ENCODE measurements at regions not wholly inside any gene's neighbourhood (a gene's known extent, or its start where the extent isn't known, plus 50 kb on each side); places are given as distances from the start of the nearest gene placed in this dataset.

DNA sequence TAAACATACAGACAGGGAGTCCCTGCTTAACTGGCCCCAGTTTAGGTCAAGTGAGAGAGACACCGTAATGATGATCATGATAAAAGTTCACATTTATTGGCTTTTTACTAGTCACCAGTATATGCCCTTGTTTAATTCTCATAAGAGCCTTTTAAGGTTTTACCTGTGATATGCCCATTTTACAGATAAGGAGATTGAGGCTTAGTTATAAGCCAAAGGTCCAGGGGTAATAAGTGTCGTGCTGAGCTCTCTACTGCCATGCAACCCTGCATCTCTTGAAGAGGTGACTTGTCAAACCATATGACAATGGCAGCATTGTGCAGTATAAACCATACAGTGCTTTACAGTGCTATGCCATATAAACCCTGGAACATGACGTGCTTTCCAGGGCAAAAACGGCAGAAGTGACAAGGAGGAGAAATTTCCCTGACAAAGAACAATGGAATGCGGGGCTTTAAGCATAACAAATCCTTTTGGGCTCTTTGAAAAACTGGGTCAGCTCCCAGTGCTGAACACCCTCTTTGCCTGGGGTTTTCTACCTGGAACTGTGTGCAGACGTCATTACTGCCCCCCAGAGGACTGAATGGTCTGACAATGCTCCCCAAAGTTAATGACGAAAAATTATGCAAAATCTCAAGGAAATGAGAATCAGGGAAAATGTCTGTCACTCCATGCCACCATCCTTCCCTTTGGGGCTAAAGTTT lies 59.7 kb upstream of the C14orf132 start:
- peak overlapping the region; percentile 82 for H3K27ac Mint-ChIP-seq
- peak; percentile 76 for DNase-seq
- H3K27me3 Mint-ChIP-seq (ENCODE audit: insufficient read depth) = peaks cover 21% of the 10 kb centered on the region
- peaks cover 5% of the 10 kb centered on the region for H3K36me3 Mint-ChIP-seq (ENCODE audit: low read depth)
- Histone ChIP-seq H3K27me3 (ENCODE audit: control insufficient read depth, insufficient read depth, low read length, poor library complexity, severe bottlenecking) (peaks cover 25% of the 10 kb centered on the region), H3K9ac (ENCODE audit: extremely low read depth, low read length, poor library complexity, severe bottlenecking) (no peak overlapping the region), H3K27ac (ENCODE audit: low read depth, low read length) (no peak overlapping the region), H3K36me3 (ENCODE audit: control insufficient read depth, insufficient read depth, low read length) (no peaks in the 10 kb centered on the region), H3K4me3 (ENCODE audit: low read length) (no peak overlapping the region), H3K4me1 (ENCODE audit: control insufficient read depth, insufficient read depth, low read length) (peaks cover 6% of the 10 kb centered on the region), H3K9me3 (ENCODE audit: control insufficient read depth, low read length) (peaks cover 16% of the 10 kb centered on the region)
- 42 to 43% methylated on average over 7 of the region's 7 CpGs for WGBS, 2 experiments (ENCODE audit: insufficient coverage in 1 of 2, insufficient read length in 1 of 2)
- TF ChIP-seq, protein P1, sequence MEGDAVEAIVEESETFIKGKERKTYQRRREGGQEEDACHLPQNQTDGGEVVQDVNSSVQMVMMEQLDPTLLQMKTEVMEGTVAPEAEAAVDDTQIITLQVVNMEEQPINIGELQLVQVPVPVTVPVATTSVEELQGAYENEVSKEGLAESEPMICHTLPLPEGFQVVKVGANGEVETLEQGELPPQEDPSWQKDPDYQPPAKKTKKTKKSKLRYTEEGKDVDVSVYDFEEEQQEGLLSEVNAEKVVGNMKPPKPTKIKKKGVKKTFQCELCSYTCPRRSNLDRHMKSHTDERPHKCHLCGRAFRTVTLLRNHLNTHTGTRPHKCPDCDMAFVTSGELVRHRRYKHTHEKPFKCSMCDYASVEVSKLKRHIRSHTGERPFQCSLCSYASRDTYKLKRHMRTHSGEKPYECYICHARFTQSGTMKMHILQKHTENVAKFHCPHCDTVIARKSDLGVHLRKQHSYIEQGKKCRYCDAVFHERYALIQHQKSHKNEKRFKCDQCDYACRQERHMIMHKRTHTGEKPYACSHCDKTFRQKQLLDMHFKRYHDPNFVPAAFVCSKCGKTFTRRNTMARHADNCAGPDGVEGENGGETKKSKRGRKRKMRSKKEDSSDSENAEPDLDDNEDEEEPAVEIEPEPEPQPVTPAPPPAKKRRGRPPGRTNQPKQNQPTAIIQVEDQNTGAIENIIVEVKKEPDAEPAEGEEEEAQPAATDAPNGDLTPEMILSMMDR (conservative IDR thresholded peaks at IDR 0.05) = peak; percentile 70
- H3K4me3 Mint-ChIP-seq = no peak overlapping the region
- H3K9me3 Mint-ChIP-seq = peaks cover 1% of the 10 kb centered on the region
- H3K4me1 Mint-ChIP-seq = peaks cover 14% of the 10 kb centered on the region

DNA sequence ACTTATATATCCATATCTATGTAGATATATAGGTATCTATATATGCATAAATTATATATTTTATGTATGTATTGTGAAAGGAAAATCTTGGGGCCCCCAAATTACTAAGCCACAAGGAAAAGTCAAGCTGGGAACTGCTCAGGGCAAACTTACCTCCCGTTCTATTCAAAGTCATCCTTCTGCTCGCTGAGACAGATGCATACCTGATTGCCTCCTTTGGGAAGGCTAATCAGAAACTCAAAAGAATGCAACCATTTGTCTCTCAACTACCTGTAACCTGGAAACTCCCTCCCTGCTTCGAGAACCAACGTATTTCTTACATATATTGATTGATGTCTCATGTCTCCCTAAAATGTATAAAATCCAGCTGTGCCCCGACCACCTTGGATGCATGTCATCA lies 58.8 kb upstream of the C14orf132 start:
- Mint-ChIP-seq H3K27ac (no peak overlapping the region), H3K4me3 (no peak overlapping the region)

DNA sequence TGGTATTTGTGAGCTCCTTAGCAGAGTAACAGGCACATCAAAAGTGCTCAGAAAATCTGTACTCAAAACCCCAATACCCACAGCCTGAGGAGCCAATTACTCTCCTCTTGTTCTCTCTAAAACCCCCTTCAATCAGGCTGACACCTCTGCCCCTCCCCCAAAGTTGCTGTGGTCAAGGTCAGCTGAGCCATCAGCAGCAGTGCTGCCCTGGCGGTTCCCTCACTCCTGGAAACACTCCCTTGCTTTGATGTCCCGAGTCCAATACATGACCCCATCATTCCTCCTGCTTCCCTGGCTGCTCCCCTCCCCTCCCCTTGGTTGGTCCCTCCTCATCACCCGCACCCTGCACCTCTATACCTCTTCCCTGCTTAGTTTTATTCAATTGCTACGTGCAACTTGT lies 57.2 kb upstream of the C14orf132 start:
- peaks cover 5% of the 10 kb centered on the region for H3K36me3 Mint-ChIP-seq (ENCODE audit: low read depth)
- Histone ChIP-seq H3K9ac (ENCODE audit: extremely low read depth, low read length, poor library complexity, severe bottlenecking) (no peak overlapping the region), H3K4me1 (ENCODE audit: control insufficient read depth, insufficient read depth, low read length) (peaks cover 14% of the 10 kb centered on the region), H3K36me3 (ENCODE audit: control insufficient read depth, insufficient read depth, low read length) (no peaks in the 10 kb centered on the region), H3K4me3 (ENCODE audit: low read length) (no peak overlapping the region), H3K27me3 (ENCODE audit: control insufficient read depth, insufficient read depth, low read length, poor library complexity, severe bottlenecking) (peaks cover 39% of the 10 kb centered on the region), H3K9me3 (ENCODE audit: control insufficient read depth, low read length) (peaks cover 16% of the 10 kb centered on the region), H3K27ac (ENCODE audit: low read depth, low read length) (no peak overlapping the region)
- peaks cover 2% of the 10 kb centered on the region for H3K9me3 Mint-ChIP-seq
- 84 to 91% methylated on average over 4 of the region's 4 CpGs for WGBS, 2 experiments (ENCODE audit: insufficient coverage in 1 of 2, insufficient read length in 1 of 2)
- TF ChIP-seq, protein P1 (conservative IDR thresholded peaks at IDR 0.05) = no peak
- H3K27me3 Mint-ChIP-seq (ENCODE audit: insufficient read depth) = peaks cover 32% of the 10 kb centered on the region
- H3K4me3 Mint-ChIP-seq = no peak overlapping the region
- no peak overlapping the region for H3K27ac Mint-ChIP-seq
- H3K4me1 Mint-ChIP-seq = peaks cover 19% of the 10 kb centered on the region
- peak; percentile 57 for DNase-seq

More for the DNA sequence above, 58.8 kb upstream of the C14orf132 start:
- Mint-ChIP-seq H3K4me1 (peaks cover 12% of the 10 kb centered on the region), H3K36me3 (ENCODE audit: low read depth) (peaks cover 5% of the 10 kb centered on the region), H3K27me3 (ENCODE audit: insufficient read depth) (peaks cover 28% of the 10 kb centered on the region), H3K9me3 (no peaks in the 10 kb centered on the region)
- peak; percentile 29 for DNase-seq
- TF ChIP-seq, protein P1 (conservative IDR thresholded peaks at IDR 0.05) = no peak
- Histone ChIP-seq H3K36me3 (ENCODE audit: control insufficient read depth, insufficient read depth, low read length) (no peaks in the 10 kb centered on the region), H3K9ac (ENCODE audit: extremely low read depth, low read length, poor library complexity, severe bottlenecking) (no peak overlapping the region), H3K4me3 (ENCODE audit: low read length) (no peak overlapping the region), H3K27me3 (ENCODE audit: control insufficient read depth, insufficient read depth, low read length, poor library complexity, severe bottlenecking) (peaks cover 34% of the 10 kb centered on the region), H3K4me1 (ENCODE audit: control insufficient read depth, insufficient read depth, low read length) (peaks cover 7% of the 10 kb centered on the region), H3K27ac (ENCODE audit: low read depth, low read length) (no peak overlapping the region), H3K9me3 (ENCODE audit: control insufficient read depth, low read length) (peaks cover 16% of the 10 kb centered on the region)
- WGBS, 2 experiments (ENCODE audit: insufficient coverage in 1 of 2, insufficient read length in 1 of 2) = 66 to 74% methylated on average over 5 of the region's 5 CpGs

Data from endodermal cell (in vitro differentiated cells).